Chondrocyte (in vitro differentiated cells): ENCODE measurements at regions not wholly inside any gene's neighbourhood (a gene's known extent, or its start where the extent isn't known, plus 50 kb on each side); places are given as distances from the start of the nearest gene placed in this dataset.

Experiments used
- DNase-seq: peaks from one replicate; pipeline ENCODE4 v3.0.0; 2021; ENCODE audit warnings: mixed read lengths, low spot score
- H3K27ac Mint-ChIP-seq: one replicate; pipeline ENCODE4 v1.8.0; 2021; ENCODE audit warnings: mild to moderate bottlenecking, moderate library complexity, mixed read lengths; ENCODE audit not compliant: unreplicated experiment
- H3K27me3 Mint-ChIP-seq: 2 replicates; pipeline ENCODE4 v1.8.0; 2021; ENCODE audit warnings: low read depth, mixed read lengths
- H3K36me3 Mint-ChIP-seq: 2 replicates; pipeline ENCODE4 v1.8.0; 2021; ENCODE audit warnings: low read depth, mixed read lengths
- H3K4me1 Mint-ChIP-seq: 2 replicates; pipeline ENCODE4 v1.8.0; 2021; ENCODE audit warnings: low read depth, mild to moderate bottlenecking, mixed read lengths
- H3K4me3 Mint-ChIP-seq: one replicate; pipeline ENCODE4 v1.8.0; 2021; ENCODE audit warnings: mild to moderate bottlenecking, moderate library complexity, mixed read lengths; ENCODE audit not compliant: unreplicated experiment
- H3K9me3 Mint-ChIP-seq: 2 replicates; pipeline ENCODE4 v1.8.0; 2021; ENCODE audit warnings: low read depth, mixed read lengths
- TF ChIP-seq, protein P1 (sequence below): fragments of 200-600 bp; sonication (generic); IDR thresholded peaks from 2 replicates; pipeline ENCODE4 v1.5.0; 2021; ENCODE audit warnings: antibody characterized with exemption, mild to moderate bottlenecking, moderate library complexity

DNA sequence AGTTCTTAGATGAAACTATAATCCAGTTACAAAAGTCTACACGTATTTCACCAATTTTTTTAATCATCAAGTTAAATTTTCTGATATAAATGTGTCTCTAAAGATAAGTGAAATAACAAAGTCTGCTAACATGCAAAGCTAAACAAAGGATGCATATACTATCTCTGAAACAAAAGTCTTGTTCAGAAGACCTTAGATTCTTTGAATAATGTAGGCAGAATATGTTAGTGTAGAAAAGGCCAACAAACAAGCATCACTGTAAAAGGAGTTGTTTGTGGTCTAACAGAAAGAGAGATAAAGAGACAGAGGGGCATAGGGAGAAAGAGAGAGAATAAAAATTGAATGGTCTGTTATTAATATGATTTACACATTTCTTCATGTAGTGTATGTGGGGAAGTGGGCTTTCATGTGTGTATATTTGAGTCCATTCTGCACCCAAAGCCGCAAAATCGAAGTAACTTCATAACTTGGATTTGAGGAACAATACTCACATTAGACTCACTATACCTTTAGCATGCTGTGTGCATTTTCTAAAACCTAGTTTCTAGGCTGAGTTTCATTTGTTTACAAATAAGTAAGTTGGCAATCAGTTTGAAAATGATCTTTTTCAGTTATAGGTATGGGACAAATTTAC lies 734.8 kb upstream of the REG3G start:
- no peaks in the 10 kb centered on the region for H3K4me1 Mint-ChIP-seq
- H3K27ac Mint-ChIP-seq: no peak overlapping the region

DNA sequence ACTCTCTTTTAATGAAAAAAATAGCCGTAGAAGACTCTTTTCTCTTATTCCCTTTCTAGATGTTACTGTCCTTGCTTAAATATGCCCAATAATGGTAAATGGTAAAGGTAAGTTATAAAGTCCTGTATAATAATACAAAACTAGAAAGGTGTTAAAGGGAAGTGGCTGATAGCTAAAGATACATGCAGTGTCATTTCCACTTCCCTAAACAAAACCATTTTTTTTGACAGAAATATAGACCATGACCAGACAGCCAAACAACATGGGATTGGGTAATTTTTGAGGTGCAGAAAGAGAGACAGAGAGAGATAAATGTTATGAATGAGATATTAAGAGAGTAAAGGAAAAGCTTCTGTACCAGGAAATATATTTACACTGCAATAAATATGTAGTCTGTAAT lies 731.7 kb upstream of the REG3G start:
- H3K27ac Mint-ChIP-seq: no peak overlapping the region
- no peak overlapping the region for H3K4me3 Mint-ChIP-seq
- H3K36me3 Mint-ChIP-seq: no peaks in the 10 kb centered on the region
- no peak for DNase-seq
- peaks cover 8% of the 10 kb centered on the region for H3K27me3 Mint-ChIP-seq
- H3K4me1 Mint-ChIP-seq: no peaks in the 10 kb centered on the region
- no peaks in the 10 kb centered on the region for H3K9me3 Mint-ChIP-seq
- TF ChIP-seq, protein P1, sequence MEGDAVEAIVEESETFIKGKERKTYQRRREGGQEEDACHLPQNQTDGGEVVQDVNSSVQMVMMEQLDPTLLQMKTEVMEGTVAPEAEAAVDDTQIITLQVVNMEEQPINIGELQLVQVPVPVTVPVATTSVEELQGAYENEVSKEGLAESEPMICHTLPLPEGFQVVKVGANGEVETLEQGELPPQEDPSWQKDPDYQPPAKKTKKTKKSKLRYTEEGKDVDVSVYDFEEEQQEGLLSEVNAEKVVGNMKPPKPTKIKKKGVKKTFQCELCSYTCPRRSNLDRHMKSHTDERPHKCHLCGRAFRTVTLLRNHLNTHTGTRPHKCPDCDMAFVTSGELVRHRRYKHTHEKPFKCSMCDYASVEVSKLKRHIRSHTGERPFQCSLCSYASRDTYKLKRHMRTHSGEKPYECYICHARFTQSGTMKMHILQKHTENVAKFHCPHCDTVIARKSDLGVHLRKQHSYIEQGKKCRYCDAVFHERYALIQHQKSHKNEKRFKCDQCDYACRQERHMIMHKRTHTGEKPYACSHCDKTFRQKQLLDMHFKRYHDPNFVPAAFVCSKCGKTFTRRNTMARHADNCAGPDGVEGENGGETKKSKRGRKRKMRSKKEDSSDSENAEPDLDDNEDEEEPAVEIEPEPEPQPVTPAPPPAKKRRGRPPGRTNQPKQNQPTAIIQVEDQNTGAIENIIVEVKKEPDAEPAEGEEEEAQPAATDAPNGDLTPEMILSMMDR: no peak

More for the DNA sequence above, 734.8 kb upstream of the REG3G start:
- H3K36me3 Mint-ChIP-seq: no peaks in the 10 kb centered on the region
- peaks cover 8% of the 10 kb centered on the region for H3K27me3 Mint-ChIP-seq
- TF ChIP-seq, protein P1: no peak
- H3K9me3 Mint-ChIP-seq: no peaks in the 10 kb centered on the region
- DNase-seq: no peak
- no peak overlapping the region for H3K4me3 Mint-ChIP-seq

DNA sequence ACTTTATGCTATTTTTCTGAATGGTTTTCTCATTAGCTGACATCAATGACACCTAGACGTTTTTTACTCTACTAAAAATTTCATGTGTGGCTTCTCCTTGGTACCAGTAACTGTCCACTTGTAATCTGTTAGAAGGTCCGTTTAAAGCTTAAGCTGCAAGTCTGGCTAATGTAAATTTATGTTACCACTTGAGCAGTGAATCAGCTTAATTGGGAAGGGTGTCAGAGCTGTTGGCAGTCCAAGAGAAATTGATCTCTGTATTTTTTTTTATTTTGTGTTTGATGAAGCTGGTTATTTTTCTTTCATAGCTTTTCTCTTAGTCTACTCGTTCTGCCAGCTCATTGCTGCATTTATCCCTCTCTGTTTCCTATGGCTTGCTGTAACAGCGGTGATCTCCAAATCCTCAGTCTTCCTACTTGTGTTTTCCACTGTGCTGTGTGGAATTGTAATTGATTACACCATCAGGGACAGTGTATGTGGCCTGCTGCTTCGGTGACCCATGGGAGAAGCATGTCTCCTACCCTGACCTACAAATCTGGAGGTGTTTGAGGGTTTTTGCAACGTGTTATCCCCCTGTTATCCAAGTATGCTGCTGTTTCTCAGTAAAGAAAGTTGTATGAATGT lies 724.2 kb upstream of the REG3G start:
- H3K36me3 Mint-ChIP-seq: no peaks in the 10 kb centered on the region
- TF ChIP-seq, protein P1: no peak
- no peak overlapping the region for H3K27ac Mint-ChIP-seq
- peaks cover 2% of the 10 kb centered on the region for H3K27me3 Mint-ChIP-seq
- no peaks in the 10 kb centered on the region for H3K9me3 Mint-ChIP-seq
- H3K4me1 Mint-ChIP-seq: no peaks in the 10 kb centered on the region
- no peak for DNase-seq
- H3K4me3 Mint-ChIP-seq: no peak overlapping the region

DNA sequence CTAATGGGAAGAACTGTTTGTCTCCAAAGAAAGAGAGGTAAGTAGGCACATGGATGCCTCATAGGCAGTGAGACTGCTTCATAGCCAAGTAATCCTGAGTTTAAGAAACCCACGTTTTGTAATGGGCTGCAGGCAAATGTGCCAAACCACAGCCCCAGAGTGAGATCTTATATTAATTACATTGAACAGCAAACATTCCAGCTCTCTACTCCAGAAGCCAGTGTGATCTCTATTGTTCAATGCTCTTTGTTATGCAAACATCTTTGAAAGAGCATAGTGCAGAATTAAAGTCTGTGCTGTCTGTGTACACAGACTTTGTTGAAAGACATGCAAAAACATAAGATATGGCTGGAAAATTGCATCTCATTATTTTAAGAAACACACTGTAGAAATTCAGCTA lies 720.8 kb upstream of the REG3G start:
- Mint-ChIP-seq H3K4me3 (no peak overlapping the region), H3K4me1 (no peaks in the 10 kb centered on the region), H3K9me3 (no peaks in the 10 kb centered on the region), H3K36me3 (no peaks in the 10 kb centered on the region), H3K27ac (no peak overlapping the region), H3K27me3 (peaks cover 6% of the 10 kb centered on the region)
- DNase-seq: no peak
- TF ChIP-seq, protein P1: no peak

DNA sequence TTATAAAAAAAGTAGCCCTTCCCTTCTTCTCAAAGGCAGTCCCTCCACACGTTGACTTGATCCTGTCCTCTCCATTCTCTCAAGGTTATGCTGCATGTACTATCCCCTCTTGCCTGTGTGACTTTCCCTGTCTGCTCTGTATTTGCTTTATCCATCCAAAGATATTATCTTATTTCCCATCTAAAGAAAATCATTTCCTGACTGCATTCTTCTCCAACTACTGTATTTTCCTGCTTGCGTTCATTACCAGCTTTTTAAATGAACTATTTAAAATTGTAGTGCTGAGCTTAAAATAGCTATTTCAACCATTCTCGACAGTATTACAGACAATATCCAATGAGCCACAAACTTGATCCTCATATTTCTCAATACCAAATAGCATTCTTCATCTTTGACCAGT lies 716.0 kb upstream of the REG3G start:
- Mint-ChIP-seq H3K27ac (no peak overlapping the region), H3K4me1 (no peaks in the 10 kb centered on the region), H3K9me3 (no peaks in the 10 kb centered on the region), H3K4me3 (no peak overlapping the region), H3K36me3 (no peaks in the 10 kb centered on the region), H3K27me3 (peaks cover 6% of the 10 kb centered on the region)
- TF ChIP-seq, protein P1: no peak
- no peak for DNase-seq
